ENCODE measurements at regions not wholly inside any gene's neighbourhood (a gene's known extent, or its start where the extent isn't known, plus 50 kb on each side); places are given as distances from the start of the nearest gene placed in this dataset.

DNA sequence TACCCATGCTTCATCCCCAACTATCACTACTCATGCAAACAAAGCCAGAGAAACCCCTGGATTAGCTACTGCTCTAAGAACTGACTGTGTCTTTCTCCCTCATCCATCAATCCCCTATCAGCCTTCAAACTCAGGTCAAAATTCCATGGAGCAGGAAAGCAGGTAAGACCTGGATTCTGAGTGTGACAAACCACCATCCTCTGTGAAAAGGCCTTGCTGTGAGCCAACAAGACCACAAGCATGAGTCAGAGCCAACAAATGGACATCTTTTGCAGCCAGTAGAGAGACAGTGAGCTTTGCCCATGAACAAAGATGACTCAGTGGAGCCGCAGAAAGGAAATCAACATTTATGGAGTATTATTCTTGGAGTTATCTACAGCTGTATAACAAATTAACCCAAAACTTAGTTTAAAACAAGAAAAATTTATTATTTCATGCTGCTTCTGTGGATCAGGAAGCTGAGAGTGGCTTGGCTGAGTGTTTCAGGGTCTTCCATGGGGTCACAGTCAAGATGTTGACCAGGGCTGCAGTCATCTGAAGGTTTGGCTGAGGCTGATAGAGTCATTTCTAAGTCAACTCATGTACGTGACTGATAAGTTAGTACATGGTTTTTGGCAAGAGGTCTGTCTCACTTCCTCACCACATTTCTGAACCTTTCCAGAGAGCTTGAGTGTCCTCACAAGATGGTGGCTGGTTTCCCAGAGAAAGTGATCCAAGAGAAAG, 61.1 kb downstream of the PITPNM2 start:
- Mint-ChIP-seq H3K36me3 (ENCODE audit: low read depth) (no peaks in the 10 kb centered on the region), H3K27ac (no peak overlapping the region), H3K4me3 (ENCODE audit: low read depth) (no peak overlapping the region), H3K9me3 (no peaks in the 10 kb centered on the region), H3K27me3 (ENCODE audit: low read depth) (no peaks in the 10 kb centered on the region), H3K4me1 (ENCODE audit: low read depth) (peaks cover 5% of the 10 kb centered on the region)
- intact Hi-C loops (cut with micrococcal nuclease) = no loop called here
- no peak for DNase-seq (ENCODE audit: low spot score)

DNA sequence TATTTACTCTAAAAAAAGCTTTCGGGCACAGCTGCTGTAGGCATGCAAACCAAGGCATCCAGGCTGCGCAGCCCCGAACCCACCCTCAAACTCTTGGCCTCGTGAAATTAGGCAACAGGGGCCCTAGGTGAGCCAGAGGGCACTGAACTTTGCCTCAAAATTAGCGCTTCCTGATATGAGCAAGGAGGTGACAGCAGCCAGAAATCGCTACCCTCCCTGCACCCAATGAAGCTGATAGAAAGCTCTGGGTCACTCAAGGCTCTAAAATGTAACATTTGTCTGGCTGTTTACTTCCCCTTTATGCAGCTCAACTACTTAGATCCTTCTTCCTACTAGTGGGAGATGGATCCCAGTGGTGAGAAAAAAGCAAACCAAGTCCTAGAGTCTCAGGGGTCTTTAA, 61.8 kb downstream of the PITPNM2 start:
- Mint-ChIP-seq H3K36me3 (ENCODE audit: low read depth) (no peaks in the 10 kb centered on the region), H3K9me3 (no peaks in the 10 kb centered on the region), H3K4me3 (ENCODE audit: low read depth) (no peak overlapping the region), H3K4me1 (ENCODE audit: low read depth) (peaks cover 5% of the 10 kb centered on the region), H3K27ac (no peak overlapping the region), H3K27me3 (ENCODE audit: low read depth) (no peaks in the 10 kb centered on the region)
- no peak for DNase-seq (ENCODE audit: low spot score)
- intact Hi-C loops (cut with micrococcal nuclease) = no loop called here

DNA sequence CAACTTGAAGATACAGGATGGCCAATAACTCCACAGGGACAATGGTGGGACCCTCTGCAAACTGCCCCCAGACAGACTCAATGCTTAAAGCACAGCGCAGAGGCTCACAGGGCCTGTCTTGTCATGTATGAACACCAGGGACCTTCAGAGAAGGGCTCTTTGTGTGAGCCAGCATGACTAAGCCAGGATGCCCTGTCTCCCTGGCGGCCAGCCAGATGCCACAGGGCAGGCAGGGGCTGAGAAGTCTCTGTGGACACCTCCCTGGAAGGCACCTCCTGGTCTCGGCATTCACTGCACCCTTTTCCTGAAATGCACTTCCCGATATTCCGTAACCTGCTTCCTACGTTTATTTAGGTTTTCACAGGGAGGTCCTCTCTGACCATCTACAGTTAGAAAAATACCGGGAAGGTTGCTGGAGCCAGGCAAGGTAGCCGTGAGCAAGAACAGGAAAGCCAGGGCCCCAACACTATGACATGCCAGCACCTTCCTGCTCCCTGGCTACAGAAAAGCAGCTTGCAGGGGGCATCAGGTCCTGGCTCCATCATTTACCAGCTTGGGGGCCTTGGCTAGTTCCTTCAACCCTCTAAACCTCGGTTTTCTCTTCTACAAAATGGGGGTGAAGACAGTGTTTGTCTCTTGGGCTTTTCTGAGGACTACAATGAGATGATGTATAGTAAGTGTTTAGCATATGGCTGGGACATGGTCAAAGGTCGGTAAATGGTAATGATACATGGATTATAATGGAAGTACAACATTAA, 65.0 kb downstream of the PITPNM2 start:
- intact Hi-C loops (cut with micrococcal nuclease) = no loop called here
- no peak overlapping the region for H3K4me3 Mint-ChIP-seq (ENCODE audit: low read depth)
- H3K9me3 Mint-ChIP-seq = no peaks in the 10 kb centered on the region
- no peak overlapping the region for H3K27ac Mint-ChIP-seq
- H3K4me1 Mint-ChIP-seq (ENCODE audit: low read depth) = peaks cover 5% of the 10 kb centered on the region
- H3K27me3 Mint-ChIP-seq (ENCODE audit: low read depth) = no peaks in the 10 kb centered on the region
- DNase-seq (ENCODE audit: low spot score) = no peak
- no peaks in the 10 kb centered on the region for H3K36me3 Mint-ChIP-seq (ENCODE audit: low read depth)

DNA sequence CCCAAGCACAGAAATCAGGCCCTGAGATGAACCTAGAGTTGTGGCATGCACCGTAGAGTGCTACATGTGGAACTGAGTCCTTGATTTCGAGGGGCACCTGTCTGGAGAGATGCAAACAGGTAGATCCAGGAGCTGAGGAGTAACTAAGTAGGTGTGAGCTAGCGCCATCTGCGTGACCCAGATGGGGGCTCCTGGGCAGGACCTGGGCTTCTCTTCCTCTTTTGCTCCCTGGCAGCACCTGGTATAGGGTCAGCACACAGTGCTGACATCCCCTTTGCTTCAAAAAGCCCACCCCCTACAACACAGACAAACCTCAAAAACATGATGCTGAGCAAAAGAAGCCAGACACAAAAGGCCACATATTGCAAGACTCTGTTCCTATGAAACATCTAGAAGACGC, 65.8 kb downstream of the PITPNM2 start:
- DNase-seq (ENCODE audit: low spot score) = no peak
- no peaks in the 10 kb centered on the region for H3K27me3 Mint-ChIP-seq (ENCODE audit: low read depth)
- H3K36me3 Mint-ChIP-seq (ENCODE audit: low read depth) = no peaks in the 10 kb centered on the region
- no peak overlapping the region for H3K27ac Mint-ChIP-seq
- H3K4me3 Mint-ChIP-seq (ENCODE audit: low read depth) = no peak overlapping the region
- intact Hi-C loops (cut with micrococcal nuclease) = no loop called here
- H3K4me1 Mint-ChIP-seq (ENCODE audit: low read depth) = peaks cover 5% of the 10 kb centered on the region
- H3K9me3 Mint-ChIP-seq = no peaks in the 10 kb centered on the region

DNA sequence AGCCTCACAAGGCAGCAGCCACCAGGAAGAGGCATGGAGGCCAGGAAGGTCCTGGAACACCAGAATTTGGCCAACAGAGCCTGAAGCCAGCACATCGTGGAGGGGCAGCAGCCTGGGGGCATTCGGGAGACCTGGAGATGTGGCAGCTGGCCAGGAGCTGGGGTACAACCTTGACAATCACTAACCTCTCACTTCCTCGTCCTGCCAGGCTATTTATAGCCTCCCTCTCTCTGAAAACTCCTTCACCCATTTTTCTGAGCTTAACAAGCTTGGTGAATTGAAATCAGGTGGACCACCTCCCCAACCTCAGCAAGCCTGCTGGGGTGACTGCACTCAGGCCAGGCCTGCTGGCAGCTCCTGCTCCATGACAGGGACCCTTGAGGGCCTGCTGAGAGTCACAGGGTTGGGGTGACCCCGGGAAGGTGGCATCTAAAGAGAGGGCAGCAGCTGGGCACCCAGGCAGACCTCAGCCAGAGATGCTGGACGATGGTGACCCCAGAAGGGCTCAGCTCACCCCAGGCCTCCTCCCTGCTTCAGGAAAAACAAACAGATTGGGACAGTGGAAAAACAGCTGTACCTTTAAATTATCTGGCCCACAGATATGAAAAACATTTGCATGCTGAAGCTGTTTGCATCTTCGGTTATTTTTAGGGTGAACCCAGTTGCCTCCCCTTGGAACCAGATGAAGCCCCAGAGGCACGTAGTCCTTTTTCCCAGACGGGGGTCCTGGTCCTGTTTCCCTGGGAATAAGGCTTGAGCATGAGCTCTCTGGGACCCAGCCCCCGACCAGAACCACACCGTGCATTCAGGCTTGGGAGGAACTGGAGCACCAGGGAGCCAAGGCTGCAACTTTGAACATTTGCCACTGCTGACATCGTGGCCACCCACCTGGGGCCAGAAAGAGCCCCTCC, 67.0 kb downstream of the PITPNM2 start:
- DNase-seq (ENCODE audit: low spot score) = no peak
- Mint-ChIP-seq H3K4me1 (ENCODE audit: low read depth) (peaks cover 2% of the 10 kb centered on the region), H3K9me3 (no peaks in the 10 kb centered on the region), H3K27ac (no peak overlapping the region), H3K27me3 (ENCODE audit: low read depth) (no peaks in the 10 kb centered on the region), H3K4me3 (ENCODE audit: low read depth) (no peak overlapping the region), H3K36me3 (ENCODE audit: low read depth) (no peaks in the 10 kb centered on the region)
- intact Hi-C loops (cut with micrococcal nuclease) = no loop called here

DNA sequence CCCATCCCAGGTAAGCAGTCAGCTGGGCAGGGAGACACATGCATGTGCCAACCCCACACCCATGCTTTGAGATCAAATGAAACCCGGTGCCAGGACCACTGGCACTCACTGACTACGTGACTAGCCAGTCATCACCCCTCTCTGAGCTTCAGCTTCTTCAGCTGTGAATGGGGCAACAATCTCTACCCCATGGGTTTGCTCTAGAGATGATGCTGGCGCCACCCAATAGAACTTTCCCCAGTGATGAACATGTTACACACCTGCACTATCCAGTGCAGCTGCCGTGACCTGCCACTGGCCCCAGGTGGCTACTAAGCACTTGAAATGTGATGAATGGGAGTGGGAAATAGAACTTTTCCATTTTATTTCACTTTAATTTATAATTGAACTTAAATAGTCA, 70.3 kb downstream of the PITPNM2 start:
- Mint-ChIP-seq H3K27ac (no peak overlapping the region), H3K27me3 (ENCODE audit: low read depth) (no peaks in the 10 kb centered on the region), H3K36me3 (ENCODE audit: low read depth) (no peaks in the 10 kb centered on the region), H3K4me3 (ENCODE audit: low read depth) (no peak overlapping the region), H3K4me1 (ENCODE audit: low read depth) (peaks cover 20% of the 10 kb centered on the region), H3K9me3 (no peaks in the 10 kb centered on the region)
- intact Hi-C loops (cut with micrococcal nuclease) = no loop called here
- DNase-seq (ENCODE audit: low spot score) = no peak

DNA sequence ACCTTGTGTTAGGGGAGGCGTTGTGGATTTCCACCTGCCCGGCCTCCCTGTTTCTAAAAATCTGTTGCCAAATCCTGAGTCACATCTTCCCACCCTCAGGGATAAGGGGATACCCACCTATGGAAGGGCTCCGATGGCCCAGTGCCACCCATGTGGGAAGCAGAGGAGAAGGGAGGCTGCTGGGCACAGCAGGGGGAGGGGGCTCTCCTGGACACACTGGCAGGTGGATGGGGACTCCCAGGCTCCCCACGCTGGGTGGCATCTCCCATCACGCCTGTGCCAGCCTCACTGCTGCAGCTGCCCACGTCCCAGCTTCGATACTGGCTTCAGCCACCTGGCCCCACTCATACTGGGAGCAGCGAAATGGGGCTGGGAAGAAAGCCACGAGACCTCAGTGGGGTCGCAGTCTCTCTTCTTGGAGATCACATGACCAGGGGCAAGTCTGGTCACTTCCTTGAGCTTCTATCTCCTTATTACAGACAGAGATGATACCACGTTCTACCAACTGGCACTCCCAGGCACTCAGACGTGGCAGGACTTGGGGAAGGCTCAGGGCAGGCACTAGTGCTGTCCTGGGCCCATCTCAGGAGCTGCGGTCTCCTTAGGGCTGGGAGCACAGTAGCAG, 72.2 kb downstream of the PITPNM2 start:
- no peak for DNase-seq (ENCODE audit: low spot score)

DNA sequence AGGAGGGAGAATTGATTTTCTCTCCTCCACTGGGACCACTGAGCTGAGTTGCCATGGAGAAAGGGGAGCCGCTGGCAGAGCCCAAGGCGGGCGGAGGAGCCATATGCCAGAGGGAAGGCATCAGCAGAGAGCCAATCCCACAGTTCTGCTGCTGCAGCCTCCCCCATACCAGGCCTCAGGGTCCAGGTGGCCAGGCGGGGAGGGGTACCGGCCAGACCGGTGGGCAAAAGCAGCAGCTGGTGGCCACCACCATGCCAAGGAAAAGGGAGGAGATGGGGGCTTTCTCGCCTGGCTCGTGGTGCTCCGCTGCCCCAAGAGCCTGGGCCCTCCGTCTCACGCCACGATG, 72.8 kb downstream of the PITPNM2 start:
- no peak for DNase-seq (ENCODE audit: low spot score)
- Mint-ChIP-seq H3K4me3 (ENCODE audit: low read depth) (no peak overlapping the region), H3K4me1 (ENCODE audit: low read depth) (peaks cover 42% of the 10 kb centered on the region), H3K36me3 (ENCODE audit: low read depth) (no peaks in the 10 kb centered on the region), H3K27me3 (ENCODE audit: low read depth) (no peaks in the 10 kb centered on the region), H3K9me3 (no peaks in the 10 kb centered on the region), H3K27ac (no peak overlapping the region)
- intact Hi-C loops (cut with micrococcal nuclease) = loop anchor here (5.0 kb wide), 1 partner anchor 56 kb away; no protein-coding TSS in a partner anchor

More for the DNA sequence above, 72.2 kb downstream of the PITPNM2 start:
- no peaks in the 10 kb centered on the region for H3K9me3 Mint-ChIP-seq
- intact Hi-C loops (cut with micrococcal nuclease) = loop anchor here (5.0 kb wide), 1 partner anchor 56 kb away; no protein-coding TSS in a partner anchor
- no peaks in the 10 kb centered on the region for H3K36me3 Mint-ChIP-seq (ENCODE audit: low read depth)
- H3K4me3 Mint-ChIP-seq (ENCODE audit: low read depth) = no peak overlapping the region
- peak overlapping the region; percentile 9 for H3K27ac Mint-ChIP-seq
- H3K4me1 Mint-ChIP-seq (ENCODE audit: low read depth) = peaks cover 36% of the 10 kb centered on the region
- H3K27me3 Mint-ChIP-seq (ENCODE audit: low read depth) = no peaks in the 10 kb centered on the region

DNA sequence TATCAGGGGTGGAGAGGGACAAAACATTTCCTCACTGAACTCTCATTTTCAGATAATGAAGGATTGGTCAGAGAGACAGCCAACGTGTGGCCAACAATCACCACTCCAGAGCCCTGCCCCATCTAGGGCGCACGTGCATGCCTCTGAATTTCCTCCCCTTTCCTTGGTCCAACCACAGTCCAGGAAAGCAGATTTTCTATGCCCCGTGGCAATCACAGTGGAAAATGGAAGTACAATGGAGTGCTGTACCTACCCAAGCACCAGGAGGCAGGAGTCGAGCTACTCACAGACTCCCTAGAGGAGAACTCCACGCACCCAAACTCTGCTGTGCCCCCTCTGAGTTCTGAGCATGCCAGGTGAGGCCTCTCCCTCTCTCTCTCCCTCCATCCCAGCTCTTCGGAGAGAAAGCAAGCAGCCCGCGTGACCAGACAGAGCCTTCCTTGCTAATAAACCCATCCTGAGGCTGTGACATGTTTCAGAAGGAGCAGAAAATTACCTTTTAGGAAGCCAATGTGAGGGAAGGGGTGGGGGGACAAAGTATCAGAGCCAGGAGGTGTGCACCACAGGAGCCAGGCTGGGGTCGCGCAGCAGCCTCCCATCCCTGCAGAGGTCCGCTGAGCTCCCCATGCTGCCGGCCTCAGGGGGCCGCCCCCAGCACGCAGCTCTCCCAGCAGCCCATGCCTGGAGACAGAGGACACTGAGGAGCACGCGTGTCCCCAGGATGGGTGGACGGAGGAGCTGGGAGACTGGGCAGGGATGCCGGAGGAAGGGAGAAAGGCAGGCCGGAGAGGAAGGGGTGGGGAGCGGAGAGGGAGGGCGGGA, 73.4 kb downstream of the PITPNM2 start:
- DNase-seq (ENCODE audit: low spot score) = no peak
- Mint-ChIP-seq H3K27ac (peak overlapping the region; percentile 99), H3K4me1 (ENCODE audit: low read depth) (peaks cover 42% of the 10 kb centered on the region), H3K4me3 (ENCODE audit: low read depth) (no peak overlapping the region), H3K27me3 (ENCODE audit: low read depth) (no peaks in the 10 kb centered on the region), H3K36me3 (ENCODE audit: low read depth) (no peaks in the 10 kb centered on the region), H3K9me3 (no peaks in the 10 kb centered on the region)
- intact Hi-C loops (cut with micrococcal nuclease) = loop anchor here (2.0 to 5.0 kb wide), 3 partner anchors 43 to 103 kb away; partner anchors contain the start of gene OGFOD2

DNA sequence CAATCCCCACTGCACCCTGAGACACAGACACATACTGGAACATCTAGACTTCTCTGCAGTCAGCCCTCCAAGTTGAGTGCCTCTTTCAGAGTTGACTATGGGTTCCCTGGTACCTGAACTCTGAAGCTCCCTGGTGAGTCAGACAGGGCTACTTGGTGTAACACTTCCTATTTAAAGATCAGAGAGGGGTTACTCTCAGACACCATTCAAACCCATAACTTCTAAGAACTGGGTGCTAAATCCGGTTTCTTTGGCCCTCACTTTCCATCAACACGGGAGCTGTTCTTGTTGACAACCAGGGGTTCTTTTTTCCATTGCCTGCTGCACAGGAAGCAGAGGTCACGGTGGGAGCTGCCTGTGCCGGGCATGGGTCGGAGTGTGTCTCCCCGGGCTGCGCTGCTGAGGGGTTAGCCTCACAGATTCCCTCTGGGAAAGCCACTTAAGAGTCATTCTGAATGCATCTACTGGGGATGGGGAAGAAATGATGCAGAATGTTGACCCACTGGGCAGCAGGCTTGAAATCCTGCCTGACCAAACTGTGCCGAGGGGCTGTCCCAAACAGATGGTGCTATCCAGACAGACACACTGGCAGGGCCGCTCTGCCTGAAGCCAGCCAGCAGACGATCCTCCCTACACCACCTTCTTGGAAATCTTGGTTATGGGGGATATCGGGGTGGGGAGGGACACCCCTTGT, 74.1 kb downstream of the PITPNM2 start:
- Mint-ChIP-seq H3K4me1 (ENCODE audit: low read depth) (peaks cover 44% of the 10 kb centered on the region), H3K27ac (peak overlapping the region; percentile 99), H3K36me3 (ENCODE audit: low read depth) (no peaks in the 10 kb centered on the region), H3K9me3 (no peaks in the 10 kb centered on the region), H3K27me3 (ENCODE audit: low read depth) (no peaks in the 10 kb centered on the region), H3K4me3 (ENCODE audit: low read depth) (peak overlapping the region; percentile 83)
- DNase-seq (ENCODE audit: low spot score) = peak; percentile 52
- intact Hi-C loops (cut with micrococcal nuclease) = loop anchor here (1.0 to 5.0 kb wide), 7 partner anchors 31 to 289 kb away; partner anchors contain the start of genes MPHOSPH9, MTRFR and OGFOD2

DNA sequence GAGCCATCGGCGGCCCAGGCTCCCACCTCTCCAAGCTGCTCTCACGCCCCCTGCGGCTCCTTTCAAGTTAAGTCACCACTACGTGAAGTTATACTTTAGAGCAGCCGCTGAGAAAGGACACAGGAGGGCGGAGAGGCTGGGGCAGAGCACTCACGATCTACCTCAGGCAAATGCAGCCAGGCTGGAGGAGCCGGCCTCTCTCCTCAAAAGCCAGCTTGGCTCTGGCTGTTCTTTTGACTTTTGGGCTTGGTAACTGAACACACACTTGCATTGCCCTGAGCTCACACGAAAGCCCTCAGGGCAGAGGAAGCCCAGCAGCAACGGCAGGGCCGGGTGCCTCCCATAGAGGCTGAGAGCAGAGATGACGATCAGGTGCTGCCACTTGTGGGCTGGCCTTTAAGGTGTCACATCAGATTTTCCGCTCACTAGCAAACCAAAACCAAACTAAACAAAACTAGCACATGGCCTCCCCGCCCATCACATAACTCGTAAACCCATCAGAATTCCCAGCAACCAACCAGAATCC, 75.2 kb downstream of the PITPNM2 start:
- intact Hi-C loops (cut with micrococcal nuclease) = loop anchor here (1.0 to 5.0 kb wide), 8 partner anchors 32 to 290 kb away; partner anchors contain the start of genes MPHOSPH9, MTRFR and OGFOD2
- DNase-seq (ENCODE audit: low spot score) = peak; percentile 81
- Mint-ChIP-seq H3K4me1 (ENCODE audit: low read depth) (peaks cover 44% of the 10 kb centered on the region), H3K36me3 (ENCODE audit: low read depth) (no peaks in the 10 kb centered on the region), H3K27ac (peak overlapping the region; percentile 99), H3K27me3 (ENCODE audit: low read depth) (no peaks in the 10 kb centered on the region), H3K9me3 (no peaks in the 10 kb centered on the region), H3K4me3 (ENCODE audit: low read depth) (peak overlapping the region; percentile 83)
